DOHH2 (cell line): ENCODE measurements at regions not wholly inside any gene's neighbourhood (a gene's known extent, or its start where the extent isn't known, plus 50 kb on each side); places are given as distances from the start of the nearest gene placed in this dataset.

Experiments
- H3F3A ChIP-seq: fragments of 200-600 bp; sonication (generic), shearing (Covaris generic); 2 replicates; pipeline ENCODE4 v1.6.0; 2016; ENCODE audit warnings: antibody characterized with exemption, mild to moderate bottlenecking; ENCODE audit not compliant: control insufficient read depth, insufficient read depth
- H3K27ac ChIP-seq: fragments of 200-600 bp; sonication (generic); 2 replicates; pipeline ENCODE4 v1.5.1; 2014; ENCODE audit warnings: low read depth, mild to moderate bottlenecking, low read length, moderate library complexity
- H3K27me3 ChIP-seq: fragments of 200-600 bp; sonication (generic); 2 replicates; pipeline ENCODE4 v1.6.1; 2014; ENCODE audit warnings: mild to moderate bottlenecking, low read length, mixed read lengths; ENCODE audit not compliant: control insufficient read depth
- H3K36me3 ChIP-seq: fragments of 200-600 bp; sonication (generic); 2 replicates; pipeline ENCODE4 v1.6.1; 2014; ENCODE audit warnings: mild to moderate bottlenecking, low read length, moderate library complexity, mixed read lengths; ENCODE audit not compliant: control insufficient read depth
- H3K4me1 ChIP-seq: fragments of 200-600 bp; sonication (generic); 2 replicates; pipeline ENCODE4 v1.6.1; 2014; ENCODE audit warnings: mild to moderate bottlenecking, low read length, mixed read lengths; ENCODE audit not compliant: control insufficient read depth
- H3K4me2 ChIP-seq: fragments of 200-600 bp; sonication (generic); 2 replicates; pipeline ENCODE4 v1.6.0; 2014; ENCODE audit warnings: mild to moderate bottlenecking, low read length, moderate library complexity
- H3K4me3 ChIP-seq: fragments of 200-600 bp; sonication (generic); 2 replicates; pipeline ENCODE4 v1.5.1; 2014; ENCODE audit warnings: mild to moderate bottlenecking, low read length, mixed read lengths
- H3K79me2 ChIP-seq: fragments of 200-600 bp; sonication (generic); 2 replicates; pipeline ENCODE4 v1.6.1; 2014; ENCODE audit warnings: mild to moderate bottlenecking, low read length, mixed read lengths; ENCODE audit not compliant: control insufficient read depth
- H3K9me2 ChIP-seq: fragments of 200-600 bp; sonication (generic); replicated peaks from 2 replicates; pipeline ENCODE4 v1.6.1; 2014; ENCODE audit warnings: mild to moderate bottlenecking, low read length, mixed read lengths; ENCODE audit not compliant: control insufficient read depth
- H3K9me3 ChIP-seq: fragments of 200-600 bp; sonication (generic); 2 replicates; pipeline ENCODE4 v1.6.1; 2014; ENCODE audit warnings: antibody characterized with exemption, low read length, mixed read lengths; ENCODE audit not compliant: control insufficient read depth, insufficient read depth
- H4K20me1 ChIP-seq: fragments of 200-600 bp; sonication (generic); 2 replicates; pipeline ENCODE4 v1.6.0; 2014; ENCODE audit warnings: low read depth, mild to moderate bottlenecking, antibody characterized with exemption, low read length, moderate library complexity; ENCODE audit not compliant: control insufficient read depth, insufficient read depth
- EZH2phosphoT487 ChIP-seq: fragments of 200-600 bp; sonication (generic); IDR thresholded peaks from 2 replicates; pipeline ENCODE4 v1.6.1; 2017; ENCODE audit warnings: borderline replicate concordance, mild to moderate bottlenecking, antibody characterized with exemption, low read length, moderate library complexity, mixed read lengths
- TF ChIP-seq, protein P1 (sequence below): fragments of 200-600 bp; sonication (generic); IDR thresholded peaks from one replicate; pipeline ENCODE4 v1.5.1; 2014; ENCODE audit warnings: antibody characterized with exemption, mild to moderate bottlenecking, low read depth, low read length; ENCODE audit not compliant: poor library complexity, severe bottlenecking

DNA sequence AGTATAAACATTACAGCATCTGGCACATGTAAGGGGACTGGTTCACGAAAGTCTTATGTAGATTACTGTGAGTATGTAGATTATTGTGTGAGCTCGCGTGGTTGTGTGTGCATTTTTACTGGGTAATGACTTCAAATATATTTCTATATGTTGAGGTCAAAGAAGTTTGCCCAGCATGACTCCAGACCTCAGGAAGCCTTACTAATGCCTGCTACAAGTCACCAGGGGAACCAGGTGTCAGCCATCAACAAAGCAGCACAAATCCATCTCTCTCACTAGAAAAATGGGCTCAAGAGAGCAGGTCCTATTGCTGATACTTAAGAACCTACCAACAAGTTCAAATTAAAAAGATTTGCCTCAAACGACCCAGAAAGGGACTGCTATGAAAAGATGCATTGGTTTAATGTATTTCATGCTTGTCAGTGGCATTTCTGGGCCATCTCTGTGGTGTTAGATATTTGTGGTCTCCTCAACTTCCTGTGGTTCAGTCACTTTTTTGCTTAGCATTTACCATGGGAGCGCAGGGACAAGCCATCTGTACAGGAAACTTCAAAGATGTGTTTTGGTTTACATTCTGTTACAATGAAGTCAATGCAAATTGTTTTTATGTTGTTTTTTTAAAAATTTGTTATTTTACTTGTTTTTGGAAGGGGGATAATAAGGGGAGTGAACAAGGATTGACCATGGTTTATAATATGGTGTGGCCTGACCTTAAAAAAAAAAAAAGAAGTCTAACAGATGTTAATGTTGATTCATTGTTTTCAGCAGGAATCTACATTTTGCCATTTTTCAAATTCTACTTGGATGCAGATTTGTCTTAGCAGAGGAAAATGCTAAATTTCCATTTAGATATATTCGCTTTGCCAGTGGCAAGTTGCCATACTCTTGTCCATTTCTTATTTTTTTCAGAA lies 172.1 kb upstream of the ADAMTS9 start:
- Histone ChIP-seq H3K27ac (no peak overlapping the region), H3K9me3 (no peaks in the 10 kb centered on the region), H3K36me3 (no peaks in the 10 kb centered on the region), H3K4me2 (no peak overlapping the region), H3F3A (no peaks in the 10 kb centered on the region), H3K4me1 (no peaks in the 10 kb centered on the region), H3K79me2 (no peaks in the 10 kb centered on the region), H3K9me2 (no peaks in the 10 kb centered on the region), H3K27me3 (no peaks in the 10 kb centered on the region), H3K4me3 (no peak overlapping the region), H4K20me1 (no peaks in the 10 kb centered on the region)
- TF ChIP-seq EZH2phosphoT487, result no peak
- TF ChIP-seq, protein P1, sequence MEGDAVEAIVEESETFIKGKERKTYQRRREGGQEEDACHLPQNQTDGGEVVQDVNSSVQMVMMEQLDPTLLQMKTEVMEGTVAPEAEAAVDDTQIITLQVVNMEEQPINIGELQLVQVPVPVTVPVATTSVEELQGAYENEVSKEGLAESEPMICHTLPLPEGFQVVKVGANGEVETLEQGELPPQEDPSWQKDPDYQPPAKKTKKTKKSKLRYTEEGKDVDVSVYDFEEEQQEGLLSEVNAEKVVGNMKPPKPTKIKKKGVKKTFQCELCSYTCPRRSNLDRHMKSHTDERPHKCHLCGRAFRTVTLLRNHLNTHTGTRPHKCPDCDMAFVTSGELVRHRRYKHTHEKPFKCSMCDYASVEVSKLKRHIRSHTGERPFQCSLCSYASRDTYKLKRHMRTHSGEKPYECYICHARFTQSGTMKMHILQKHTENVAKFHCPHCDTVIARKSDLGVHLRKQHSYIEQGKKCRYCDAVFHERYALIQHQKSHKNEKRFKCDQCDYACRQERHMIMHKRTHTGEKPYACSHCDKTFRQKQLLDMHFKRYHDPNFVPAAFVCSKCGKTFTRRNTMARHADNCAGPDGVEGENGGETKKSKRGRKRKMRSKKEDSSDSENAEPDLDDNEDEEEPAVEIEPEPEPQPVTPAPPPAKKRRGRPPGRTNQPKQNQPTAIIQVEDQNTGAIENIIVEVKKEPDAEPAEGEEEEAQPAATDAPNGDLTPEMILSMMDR, result no peak

DNA sequence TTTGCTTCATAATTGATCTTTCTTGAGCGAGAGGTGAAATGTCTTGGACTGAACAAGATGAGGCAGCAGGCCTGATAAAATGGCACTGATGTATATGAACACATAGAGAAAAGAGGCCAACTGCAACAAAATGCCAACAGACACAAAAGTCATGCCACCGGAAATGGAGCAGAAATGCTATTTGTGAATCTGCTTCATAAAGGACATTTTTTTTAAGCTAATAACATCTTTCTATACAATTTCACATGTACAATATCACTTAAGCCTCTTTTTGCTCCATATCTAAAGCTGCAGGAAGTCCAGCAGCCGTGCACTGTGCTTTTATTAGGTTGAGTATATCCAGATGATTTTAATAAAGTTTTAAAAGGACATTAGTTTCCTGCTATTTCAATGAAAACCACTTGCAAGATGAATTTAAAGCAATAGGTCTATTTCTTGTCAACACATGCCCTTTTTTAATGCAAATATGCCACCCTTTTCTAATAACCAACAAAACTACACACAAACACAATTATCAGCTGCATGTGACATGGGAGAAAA lies 169.2 kb upstream of the ADAMTS9 start:
- Histone ChIP-seq H3K4me3 (no peak overlapping the region), H4K20me1 (no peaks in the 10 kb centered on the region), H3K9me3 (no peaks in the 10 kb centered on the region), H3F3A (no peaks in the 10 kb centered on the region), H3K27ac (no peak overlapping the region), H3K4me1 (no peaks in the 10 kb centered on the region), H3K9me2 (no peaks in the 10 kb centered on the region), H3K4me2 (no peak overlapping the region), H3K36me3 (no peaks in the 10 kb centered on the region), H3K27me3 (no peaks in the 10 kb centered on the region), H3K79me2 (no peaks in the 10 kb centered on the region)
- TF ChIP-seq, protein P1, result no peak
- no peak for TF ChIP-seq EZH2phosphoT487

DNA sequence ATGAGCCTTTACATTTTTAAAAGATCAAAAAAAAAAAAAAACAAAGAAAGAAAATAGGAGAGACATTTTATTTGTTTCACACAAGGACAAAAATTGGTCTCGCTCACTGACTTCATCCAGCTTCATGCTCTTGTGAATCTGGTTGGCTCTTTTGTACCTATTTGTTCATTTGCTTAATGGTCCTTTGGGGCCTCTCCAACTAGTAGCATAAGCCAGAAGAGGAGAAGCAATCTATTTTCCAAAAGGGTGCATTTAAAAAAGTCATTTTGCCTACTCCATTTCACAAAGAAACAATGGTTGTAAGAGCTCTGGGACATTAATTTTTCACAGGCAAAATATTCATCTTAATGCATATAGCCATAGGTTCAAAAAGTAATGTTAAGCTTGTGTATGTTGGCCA lies 168.3 kb upstream of the ADAMTS9 start:
- Histone ChIP-seq H3K27me3 (no peaks in the 10 kb centered on the region), H3K9me2 (no peaks in the 10 kb centered on the region), H4K20me1 (no peaks in the 10 kb centered on the region), H3K9me3 (no peaks in the 10 kb centered on the region), H3K27ac (no peak overlapping the region), H3K4me3 (no peak overlapping the region), H3K79me2 (no peaks in the 10 kb centered on the region), H3K36me3 (no peaks in the 10 kb centered on the region), H3K4me1 (no peaks in the 10 kb centered on the region), H3K4me2 (no peak overlapping the region), H3F3A (no peaks in the 10 kb centered on the region)
- TF ChIP-seq, protein P1, result no peak
- TF ChIP-seq EZH2phosphoT487, result no peak
